ENCODE measurements at regions not wholly inside any gene's neighbourhood (a gene's known extent, or its start where the extent isn't known, plus 50 kb on each side); places are given as distances from the start of the nearest gene placed in this dataset.
"Not testable (repeated sequence)": the region's sequence is repeated elsewhere in the genome, so short reads cannot be mapped to it uniquely, and the experiment has no call there.

DNA sequence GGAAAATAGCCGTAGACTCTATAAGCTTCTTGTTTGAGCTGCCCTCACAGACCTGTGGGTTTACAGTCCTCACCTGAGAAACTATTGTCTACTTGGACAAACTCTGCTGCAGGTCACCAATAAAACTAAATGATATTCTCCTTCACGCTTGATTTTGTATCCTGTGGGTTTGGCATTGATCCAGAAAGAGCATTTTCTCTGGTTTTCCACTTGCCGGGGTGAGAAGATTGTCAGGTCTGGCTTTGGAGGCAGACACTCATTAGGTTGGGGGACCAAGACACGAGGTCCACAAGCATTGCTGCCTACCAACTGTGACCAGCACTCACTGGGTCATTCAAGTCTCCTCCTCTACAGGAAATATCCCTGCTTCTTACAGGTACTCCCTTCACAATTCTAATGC, 68.5 kb downstream of the CDC14C start:
- no peak for DNase-seq

DNA sequence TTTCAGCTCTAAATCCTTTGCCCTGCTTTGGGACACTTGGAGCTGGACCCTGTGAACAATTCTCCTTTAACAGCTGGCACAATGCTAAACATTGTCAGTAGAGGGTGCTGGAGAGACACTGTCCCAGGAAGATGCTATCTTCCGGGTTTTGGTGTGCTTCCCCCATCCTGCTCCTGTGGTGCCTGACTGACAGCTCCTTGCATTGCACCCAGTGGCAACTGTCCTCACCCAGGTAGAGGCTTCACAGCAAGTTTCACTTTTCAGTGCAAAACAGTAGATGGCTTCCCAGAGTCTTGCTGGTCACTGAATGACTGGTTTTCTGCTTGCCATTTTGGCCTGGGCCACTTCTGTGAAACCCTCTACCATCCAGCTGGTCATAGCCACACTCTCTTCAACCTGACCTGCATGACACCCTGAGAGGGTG, 77.3 kb downstream of the CDC14C start:
- DNase-seq, result peak in 3 of 51 donors; percentile 1 to 3 (median 1)

DNA sequence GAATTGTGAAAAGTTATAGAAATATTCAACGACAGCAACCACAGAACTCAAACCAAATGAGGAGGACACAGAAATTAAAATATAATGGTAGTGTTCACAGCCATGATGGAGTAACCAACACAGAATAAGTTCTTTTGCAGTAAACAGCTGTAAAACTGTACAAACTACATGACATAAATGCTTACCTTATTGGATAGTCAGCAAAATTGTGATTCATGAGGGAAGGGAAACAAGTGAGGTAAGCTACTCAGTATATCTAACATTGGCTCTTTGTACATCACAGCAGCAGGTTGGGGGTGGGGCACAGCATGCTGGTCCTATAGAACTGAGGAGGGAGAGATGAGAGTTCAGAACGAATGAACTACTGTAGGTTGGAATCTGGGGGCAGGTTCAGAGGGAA, 86.4 kb downstream of the CDC14C start:
- no peak for DNase-seq

GRCh38 chr7:49014870-49015269, 90.5 kb downstream of the CDC14C start:
- DNase-seq, result no peak

GRCh38 chr7:49020145-49020544, 95.8 kb downstream of the CDC14C start:
- no peak for DNase-seq

DNA sequence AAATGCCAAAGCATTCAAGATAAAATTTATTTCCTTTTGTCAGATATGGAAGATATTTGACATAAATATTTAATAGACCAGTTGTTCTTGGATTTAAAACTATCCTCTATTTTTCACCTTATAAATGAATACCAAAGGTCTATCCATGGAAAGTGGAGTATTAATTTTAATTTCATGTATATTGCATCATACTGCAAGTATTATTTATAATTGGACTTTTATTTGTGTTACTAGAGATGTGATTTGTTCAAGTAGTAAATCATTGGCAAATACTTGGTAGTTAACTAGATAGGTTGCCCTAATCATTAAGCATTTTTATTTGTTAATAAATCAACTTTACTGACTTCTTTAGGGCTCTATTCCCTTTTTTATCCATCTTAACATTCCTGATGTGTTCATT, 98.1 kb downstream of the CDC14C start:
- no peak for DNase-seq

- DNase-seq, result no peak
These were observed 99.3 kb downstream of the CDC14C start for GRCh38 chr7:49023345-49024328.

- DNase-seq, result no peak
These were observed 105.9 kb downstream of the CDC14C start for GRCh38 chr7:49030221-49030620.

- DNase-seq, result not testable (repeated sequence)
These were observed 108.8 kb downstream of the CDC14C start for GRCh38 chr7:49033140-49033539.

DNA sequence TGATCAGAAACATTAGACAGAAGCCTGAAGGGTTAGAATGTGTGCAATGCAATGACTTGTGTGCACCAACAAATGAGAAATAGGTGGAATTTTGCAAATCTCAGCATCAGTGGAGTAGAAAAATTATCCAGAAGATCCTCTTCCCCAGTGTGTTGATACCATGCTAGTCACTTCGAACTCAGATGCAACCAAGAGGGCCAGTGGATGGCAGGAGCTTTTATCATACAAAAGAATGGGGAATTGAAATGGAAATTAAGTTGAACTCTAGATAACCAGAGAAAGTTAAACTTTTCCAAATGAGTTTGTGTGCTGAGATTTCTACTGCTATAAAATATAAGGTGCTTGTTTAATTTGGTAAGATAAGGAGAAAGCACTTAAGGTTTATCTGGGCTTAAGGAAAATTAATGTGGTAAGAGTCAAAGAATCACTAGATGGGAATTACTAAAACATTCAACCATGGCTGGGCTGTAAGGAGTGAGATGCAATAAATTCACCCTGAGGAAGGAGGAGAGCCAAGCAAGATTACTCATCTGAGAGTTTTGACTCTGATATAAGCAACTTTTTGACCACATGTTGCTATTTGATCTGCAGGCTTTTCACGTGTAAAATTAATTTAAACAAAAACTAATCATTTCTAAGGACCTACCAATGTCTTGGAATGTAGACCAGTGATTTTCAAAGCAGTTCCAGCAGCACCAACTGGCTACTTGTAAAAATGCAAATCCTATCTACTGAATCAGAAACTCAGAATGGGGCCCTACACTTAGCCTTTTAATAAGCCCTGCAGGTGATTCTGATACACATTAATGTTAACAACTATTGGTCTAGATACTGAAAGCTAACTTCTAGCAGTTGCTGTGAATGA, 113.2 kb downstream of the CDC14C start:
- no peak for DNase-seq

- DNase-seq, result no peak
These were observed 114.5 kb downstream of the CDC14C start for GRCh38 chr7:49038821-49039358.

GRCh38 chr7:49060743-49061142, 136.4 kb downstream of the CDC14C start:
- DNase-seq, result no peak

DNA sequence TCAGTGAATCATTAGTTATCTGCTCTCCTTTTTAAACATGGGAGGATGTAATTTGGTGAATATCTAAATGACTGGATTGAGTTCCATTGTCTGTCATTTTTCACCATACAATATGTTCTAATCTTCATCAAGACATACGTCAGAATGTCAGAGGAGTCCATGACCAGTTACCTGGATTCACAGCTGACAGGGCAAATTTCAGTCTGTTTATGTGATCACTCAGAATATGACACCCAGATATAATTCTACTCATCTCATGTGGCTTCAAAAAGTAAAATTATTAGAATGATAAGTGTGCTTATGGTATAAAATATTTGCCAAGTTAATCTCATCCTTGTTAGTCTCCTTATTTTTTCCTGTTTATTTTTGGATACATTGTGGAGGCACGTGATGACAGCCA, 150.2 kb downstream of the CDC14C start:
- DNase-seq, result no peak

DNA sequence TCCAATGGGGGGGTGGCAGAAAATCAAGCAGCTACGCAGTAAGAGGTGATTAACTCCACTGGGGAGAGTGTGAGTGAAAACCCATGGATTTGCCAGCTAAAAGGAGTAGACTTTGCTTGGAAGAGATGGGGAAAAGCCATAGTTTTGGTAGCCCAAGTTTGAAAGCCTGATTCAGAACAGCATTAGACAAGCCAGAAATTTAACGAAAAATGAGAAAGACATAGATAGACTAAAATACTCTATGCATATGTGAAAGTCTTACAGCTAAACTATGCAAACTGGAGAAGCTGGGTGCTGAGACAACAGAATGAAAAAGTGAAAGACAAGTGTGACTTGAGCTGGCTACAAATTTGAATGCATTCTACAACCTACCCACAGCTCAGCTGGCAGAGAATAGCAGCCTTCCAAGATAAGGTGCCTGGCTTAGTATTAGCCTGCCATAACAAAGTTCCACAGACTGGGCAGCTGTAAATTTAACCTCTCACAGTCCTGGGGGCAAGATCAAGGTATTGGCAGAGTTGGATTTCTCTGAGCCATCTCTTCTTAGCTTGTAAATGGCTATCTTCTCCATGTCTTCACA, 156.6 kb downstream of the CDC14C start:
- DNase-seq, result no peak

DNA sequence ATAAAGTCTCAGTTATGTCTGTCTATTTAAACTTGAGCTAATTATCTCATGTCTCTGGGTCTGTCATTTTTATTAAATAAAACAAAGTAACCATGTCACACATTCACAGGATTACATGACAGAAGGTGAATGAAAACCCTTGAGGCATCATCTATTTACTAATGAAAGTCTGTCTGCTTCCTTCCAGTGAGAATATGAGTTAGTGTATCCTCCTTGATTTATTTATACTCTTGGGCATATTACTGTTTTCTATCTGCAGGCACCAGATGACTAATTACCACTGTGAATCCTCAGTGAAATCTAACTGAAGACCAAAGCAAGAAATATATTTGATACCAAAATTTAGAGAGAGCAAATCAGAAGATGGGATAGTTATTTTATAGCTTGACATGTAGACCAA, 163.7 kb downstream of the CDC14C start:
- no peak for DNase-seq

- DNase-seq, result no peak
These were observed 165.4 kb downstream of the CDC14C start for GRCh38 chr7:49089717-49090116.

DNA sequence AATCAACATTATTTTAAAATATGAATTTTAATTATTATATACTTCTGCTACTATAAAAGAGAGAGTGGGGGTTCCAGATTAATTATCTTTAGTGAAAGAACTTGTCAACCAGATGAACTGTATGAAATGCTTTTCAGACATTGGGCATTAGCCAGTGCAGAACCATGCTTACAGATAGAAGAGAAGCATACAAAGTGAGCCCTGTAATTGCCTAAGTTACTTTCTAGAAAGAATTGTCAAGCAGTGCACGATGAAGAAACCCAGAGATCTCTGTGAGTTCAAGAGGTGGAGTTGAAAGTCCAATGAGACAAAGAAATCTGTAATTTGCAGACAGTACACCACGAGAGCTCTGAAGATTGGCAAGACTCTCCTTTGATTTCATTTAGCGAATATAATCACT, 166.7 kb downstream of the CDC14C start:
- no peak for DNase-seq

GRCh38 chr7:49091519-49091918, 167.2 kb downstream of the CDC14C start:
- DNase-seq, result no peak

GRCh38 chr7:49093218-49093617, 168.9 kb downstream of the CDC14C start:
- no peak for DNase-seq

DNA sequence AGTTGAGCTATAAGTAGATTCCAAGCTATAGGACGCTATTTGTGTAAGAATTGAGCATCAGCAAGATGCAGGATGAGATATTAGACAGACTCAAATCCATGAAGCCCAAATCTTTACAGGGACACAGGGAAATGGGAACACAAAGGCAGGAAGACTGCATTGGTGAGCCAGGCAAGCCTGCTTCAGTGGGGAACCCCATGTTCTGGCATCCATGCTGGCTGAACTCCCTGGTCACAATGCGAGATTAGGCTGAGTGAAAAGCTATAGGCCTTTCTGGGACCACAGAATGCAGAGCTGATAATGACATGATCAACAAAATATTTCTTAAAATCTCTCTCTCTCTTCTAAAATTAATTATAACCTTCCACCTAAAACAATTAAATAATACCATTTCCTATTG, 170.5 kb downstream of the CDC14C start:
- DNase-seq, result no peak

DNA sequence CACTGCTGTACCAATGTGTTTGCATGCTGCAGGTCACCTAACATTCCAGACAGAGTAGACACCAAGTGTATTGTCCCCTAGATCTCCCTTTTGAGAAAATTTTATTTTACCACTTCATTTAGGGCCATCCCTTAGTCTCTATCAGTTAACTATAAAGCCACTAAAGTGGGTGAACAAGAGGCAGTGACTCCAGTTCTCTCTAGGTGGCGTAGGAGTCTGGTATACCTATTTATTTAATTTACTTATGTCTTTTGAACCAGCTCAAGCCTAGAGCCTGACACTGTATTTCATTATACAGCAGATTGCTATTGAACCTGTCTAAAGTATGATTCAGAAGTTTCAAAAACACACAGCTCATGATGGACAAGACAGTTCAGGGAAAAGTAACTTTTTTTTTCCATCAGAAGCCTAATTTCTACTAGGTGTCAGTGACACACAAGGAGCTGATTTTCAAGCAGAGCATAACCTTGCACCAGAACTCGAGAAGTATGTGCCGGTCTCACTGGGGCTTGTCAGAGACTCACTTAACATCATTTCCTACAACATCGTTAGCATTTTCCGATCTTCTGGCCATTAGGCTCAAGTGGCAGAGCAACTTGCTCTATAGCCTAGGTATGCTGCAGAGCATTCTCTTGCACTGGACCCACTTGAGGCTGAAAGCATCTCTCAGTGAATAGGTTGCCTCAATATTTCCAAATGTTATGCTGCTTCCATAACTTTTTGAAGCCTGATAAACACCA, 175.4 kb downstream of the CDC14C start:
- DNase-seq, result no peak
